GM12878 (cell line): ENCODE measurements at regions not wholly inside any gene's neighbourhood (a gene's known extent, or its start where the extent isn't known, plus 50 kb on each side); places are given as distances from the start of the nearest gene placed in this dataset.

Source experiments
- ATAC-seq: fragments of 200-7000 bp; cut with Tn5 transposase; 3 replicates; pipeline ENCODE4 v1.9.1; 2020; ENCODE audit warnings: mild to moderate bottlenecking, moderate library complexity
- BruUV-seq: library from RNA; stranded (reverse); fragments of 400-500 nt; replicated peaks from 2 replicates; lab custom pipeline; 2021; lab: Mats Ljungman, UMichigan
- CTCF ChIA-PET: fragments of 300-600 bp; sonication (Branson Sonifier 250); formaldehyde crosslinking; extraction: SDS; loops from one replicate; lab custom pipeline; 2021; ENCODE audit warnings: inconsistent platforms; lab: Yijun Ruan, JAX
- POLR2A ChIA-PET: fragments of 350-600 bp; formaldehyde crosslinking; extraction: SDS; loops from one replicate; lab custom pipeline; 2021; ENCODE audit warnings: inconsistent platforms; lab: Charles Lee
- RAD21 ChIA-PET: fragments of 300-600 bp; sonication (Branson Sonifier 250); formaldehyde crosslinking; loops from one replicate; lab custom pipeline; 2023; ENCODE audit warnings: antibody characterized with exemption; ENCODE audit not compliant: unreplicated experiment; lab: Charles Lee
- SMC1A ChIA-PET: fragments of 300-600 bp; sonication (Branson Sonifier 250); formaldehyde crosslinking; loops from one replicate; lab custom pipeline; 2023; ENCODE audit not compliant: unreplicated experiment, uncharacterized antibody; lab: Charles Lee
- DNase-seq: peaks from one replicate; pipeline ENCODE4 v3.0.0-alpha.2; 2011; ENCODE audit warnings: low read depth, low spot score
- FAIRE-seq: peaks from 3 replicates; lab custom pipeline; 2011; peaks lifted over from hg19 to GRCh38; lab: Jason Lieb, UNC
- H2AFZ ChIP-seq: 2 replicates; pipeline ENCODE4 v1.6.0; 2011; ENCODE audit warnings: low read depth, low read length, control low read depth; ENCODE audit not compliant: control insufficient read depth
- H3K27ac ChIP-seq: 2 replicates; pipeline ENCODE4 v1.5.1; 2011; ENCODE audit warnings: control low read depth; ENCODE audit not compliant: control insufficient read depth, insufficient read depth
- H3K27me3 ChIP-seq, 2 experiments: replicated peaks in 1 of 2; 2 replicates each; pipeline versions ENCODE4 v1.6.0 to v1.6.1; 2011; ENCODE audit warnings: low read length in 1 of 2; ENCODE audit not compliant: control insufficient read depth in 2 of 2, insufficient read depth in 2 of 2
- H3K36me3 ChIP-seq, 2 experiments: 2 replicates each; pipeline ENCODE4 v1.5.1; 2011; ENCODE audit warnings: low read length in 1 of 2; ENCODE audit not compliant: control insufficient read depth in 2 of 2, insufficient read depth in 2 of 2
- H3K4me1 ChIP-seq: 2 replicates; pipeline ENCODE4 v1.6.1; 2011; ENCODE audit warnings: mild to moderate bottlenecking, low read length, moderate library complexity, mixed read lengths; ENCODE audit not compliant: control insufficient read depth, insufficient read depth
- H3K4me2 ChIP-seq: 2 replicates; pipeline ENCODE4 v1.6.0; 2011; ENCODE audit warnings: control low read depth; ENCODE audit not compliant: control insufficient read depth, insufficient read depth
- H3K4me3 ChIP-seq: fragments of 200-600 bp; sonication (generic); 2 replicates; pipeline ENCODE4 v1.5.1; 2016
- H3K79me2 ChIP-seq: 2 replicates; pipeline ENCODE4 v1.6.0; 2011; ENCODE audit warnings: low read length; ENCODE audit not compliant: control insufficient read depth, insufficient read depth
- H3K9ac ChIP-seq: 2 replicates; pipeline ENCODE4 v1.8.0; 2011; ENCODE audit warnings: low read length, control low read depth, mixed read lengths; ENCODE audit not compliant: control insufficient read depth, insufficient read depth
- H3K9me3 ChIP-seq: replicated peaks from 3 replicates; pipeline ENCODE4 v1.5.1; 2011; ENCODE audit warnings: mild to moderate bottlenecking, low read length; ENCODE audit not compliant: control insufficient read depth, insufficient read depth
- H4K20me1 ChIP-seq: 2 replicates; pipeline ENCODE4 v1.6.0; 2011; ENCODE audit not compliant: control insufficient read depth, insufficient read depth
- GATAD2B ChIP-seq: fragments of 450-650 bp; conservative IDR thresholded peaks from 2 replicates; pipeline ENCODE4 v1.6.1; 2017; ENCODE audit warnings: low read depth, mild to moderate bottlenecking, moderate library complexity
- NR2C2 ChIP-seq: IDR thresholded peaks from 2 replicates; pipeline ENCODE4 v1.6.1; 2011; ENCODE audit warnings: borderline replicate concordance, low read depth; ENCODE audit not compliant: control insufficient read depth, insufficient read length
- STAT1 ChIP-seq: fragments of 450-650 bp; conservative IDR thresholded peaks from 2 replicates; pipeline ENCODE4 v1.6.1; 2014; ENCODE audit warnings: antibody characterized with exemption, mild to moderate bottlenecking
- ZBED1 ChIP-seq: IDR thresholded peaks from 2 replicates; pipeline ENCODE4 v1.6.1; 2016; ENCODE audit warnings: borderline replicate concordance
- WGBS: methylation state at CpG from one replicate; pipeline ENCODE4 v1.1.6; 2016; ENCODE audit warnings: low lambda C conversion rate; ENCODE audit not compliant: insufficient replicate concordance, insufficient coverage; ENCODE audit errors: missing lambda C conversion rate; 5-methylcytosine and 5-hydroxymethylcytosine counted together
- in situ Hi-C: fragments of 300-500 bp; cut with MboI; formaldehyde crosslinking; loops from 9 replicates; pipeline ENCODE4 v1.14.3; 2018; ENCODE audit warnings: mixed read lengths
- intact Hi-C: fragments of 100-400 bp; cut with micrococcal nuclease; formaldehyde crosslinking; loops from one replicate; pipeline ENCODE4 v1.14.2; 2022; ENCODE audit not compliant: unreplicated experiment
- TF ChIP-seq, protein P1 (sequence below): fragments of 450-650 bp; formaldehyde crosslinking; IDR thresholded peaks from 2 replicates; pipeline ENCODE4 v1.4.0; 2020; ENCODE audit warnings: mild to moderate bottlenecking, moderate library complexity

DNA sequence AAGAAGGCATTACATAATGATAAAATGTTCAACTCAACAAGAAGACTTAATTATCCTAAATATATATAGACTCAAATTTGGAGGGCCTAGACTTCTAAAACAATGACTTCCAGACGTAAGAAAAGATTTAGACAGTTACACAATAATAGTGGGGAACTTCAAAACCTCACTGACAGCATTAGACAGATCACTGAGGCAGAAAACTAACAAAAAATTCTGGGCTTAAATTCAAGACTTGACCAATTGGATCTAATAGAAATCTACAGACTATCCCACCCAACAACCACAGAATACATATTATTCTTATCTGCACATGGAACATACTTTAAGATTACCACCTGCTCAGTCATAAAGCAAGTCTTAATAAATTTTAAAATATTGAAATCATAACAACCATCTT is 93.3 kb upstream of the ARSJ start:
- no peak overlapping the region for H3K27ac ChIP-seq
- CTCF ChIA-PET: interaction anchor here (1.0 to 4.0 kb wide), 9 partner anchors 9 to 678 kb away, joined by 4 to 94 read pairs (median 10); no protein-coding TSS in a partner anchor
- no peaks in the 10 kb centered on the region for H3K36me3 ChIP-seq
- SMC1A ChIA-PET: interaction anchor here (1.0 to 8.6 kb wide), 10 partner anchors 9 to 525 kb away, joined by 3 to 145 read pairs (median 6); no protein-coding TSS in a partner anchor
- no TSS peak for BruUV-seq
- H3K9me3 ChIP-seq: no peaks in the 10 kb centered on the region
- DNase-seq (no peak), FAIRE-seq (no peak), ATAC-seq (no peak)
- H3K9ac ChIP-seq: no peak overlapping the region
- no peak overlapping the region for H3K4me2 ChIP-seq
- no peak for TF ChIP-seq NR2C2
- TF ChIP-seq ZBED1: no peak
- TF ChIP-seq, protein P1, sequence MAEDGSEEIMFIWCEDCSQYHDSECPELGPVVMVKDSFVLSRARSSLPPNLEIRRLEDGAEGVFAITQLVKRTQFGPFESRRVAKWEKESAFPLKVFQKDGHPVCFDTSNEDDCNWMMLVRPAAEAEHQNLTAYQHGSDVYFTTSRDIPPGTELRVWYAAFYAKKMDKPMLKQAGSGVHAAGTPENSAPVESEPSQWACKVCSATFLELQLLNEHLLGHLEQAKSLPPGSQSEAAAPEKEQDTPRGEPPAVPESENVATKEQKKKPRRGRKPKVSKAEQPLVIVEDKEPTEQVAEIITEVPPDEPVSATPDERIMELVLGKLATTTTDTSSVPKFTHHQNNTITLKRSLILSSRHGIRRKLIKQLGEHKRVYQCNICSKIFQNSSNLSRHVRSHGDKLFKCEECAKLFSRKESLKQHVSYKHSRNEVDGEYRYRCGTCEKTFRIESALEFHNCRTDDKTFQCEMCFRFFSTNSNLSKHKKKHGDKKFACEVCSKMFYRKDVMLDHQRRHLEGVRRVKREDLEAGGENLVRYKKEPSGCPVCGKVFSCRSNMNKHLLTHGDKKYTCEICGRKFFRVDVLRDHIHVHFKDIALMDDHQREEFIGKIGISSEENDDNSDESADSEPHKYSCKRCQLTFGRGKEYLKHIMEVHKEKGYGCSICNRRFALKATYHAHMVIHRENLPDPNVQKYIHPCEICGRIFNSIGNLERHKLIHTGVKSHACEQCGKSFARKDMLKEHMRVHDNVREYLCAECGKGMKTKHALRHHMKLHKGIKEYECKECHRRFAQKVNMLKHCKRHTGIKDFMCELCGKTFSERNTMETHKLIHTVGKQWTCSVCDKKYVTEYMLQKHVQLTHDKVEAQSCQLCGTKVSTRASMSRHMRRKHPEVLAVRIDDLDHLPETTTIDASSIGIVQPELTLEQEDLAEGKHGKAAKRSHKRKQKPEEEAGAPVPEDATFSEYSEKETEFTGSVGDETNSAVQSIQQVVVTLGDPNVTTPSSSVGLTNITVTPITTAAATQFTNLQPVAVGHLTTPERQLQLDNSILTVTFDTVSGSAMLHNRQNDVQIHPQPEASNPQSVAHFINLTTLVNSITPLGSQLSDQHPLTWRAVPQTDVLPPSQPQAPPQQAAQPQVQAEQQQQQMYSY (CRISPR knock-in tag): no peak
- no peak for TF ChIP-seq GATAD2B
- TF ChIP-seq STAT1: no peak
- H3K79me2 ChIP-seq: no peaks in the 10 kb centered on the region
- no peak overlapping the region for H3K4me3 ChIP-seq
- intact Hi-C loops (loop anchor here (5.0 kb wide), 2 partner anchors 290 to 520 kb away; no protein-coding TSS in a partner anchor), in situ Hi-C loops (loop anchor here (10.0 kb wide), 1 partner anchor 288 kb away; no protein-coding TSS in a partner anchor)
- POLR2A ChIA-PET: no interaction called here
- H3K27me3 ChIP-seq: no peaks in the 10 kb centered on the region; a peak in 1 of 4 replicates
- WGBS: 0% methylated on average over 1 of the region's 1 CpG
- no peaks in the 10 kb centered on the region for H3K4me1 ChIP-seq
- RAD21 ChIA-PET: interaction anchor here (1.5 to 3.5 kb wide), 6 partner anchors 117 to 678 kb away, joined by 3 to 60 read pairs (median 12); no protein-coding TSS in a partner anchor
- no peaks in the 10 kb centered on the region for H4K20me1 ChIP-seq
- no peak overlapping the region for H2AFZ ChIP-seq
